ENCODE measurements at regions not wholly inside any gene's neighbourhood (a gene's known extent, or its start where the extent isn't known, plus 50 kb on each side); places are given as distances from the start of the nearest gene placed in this dataset.
"Not testable (repeated sequence)": the region's sequence is repeated elsewhere in the genome, so short reads cannot be mapped to it uniquely, and the experiment has no call there.

DNA sequence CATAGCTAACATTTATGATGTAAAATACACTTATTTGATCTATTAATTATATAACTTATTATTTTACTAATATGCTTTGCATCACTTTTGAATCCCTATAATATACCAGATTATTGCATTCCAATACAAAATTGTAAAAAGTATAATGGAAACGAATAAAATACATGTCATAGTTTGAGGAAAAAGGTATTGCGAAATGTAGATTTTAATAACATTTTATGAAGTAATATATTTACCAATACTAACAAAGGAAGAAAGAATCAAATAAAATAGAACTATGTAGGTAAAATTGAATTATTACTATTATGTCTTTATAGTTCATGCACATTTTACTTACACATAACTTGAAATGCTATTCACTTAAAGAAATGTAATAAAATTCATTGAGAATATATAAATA is 1300.2 kb downstream of the ADGRL3 start:
- DNase-seq, result no peak

DNA sequence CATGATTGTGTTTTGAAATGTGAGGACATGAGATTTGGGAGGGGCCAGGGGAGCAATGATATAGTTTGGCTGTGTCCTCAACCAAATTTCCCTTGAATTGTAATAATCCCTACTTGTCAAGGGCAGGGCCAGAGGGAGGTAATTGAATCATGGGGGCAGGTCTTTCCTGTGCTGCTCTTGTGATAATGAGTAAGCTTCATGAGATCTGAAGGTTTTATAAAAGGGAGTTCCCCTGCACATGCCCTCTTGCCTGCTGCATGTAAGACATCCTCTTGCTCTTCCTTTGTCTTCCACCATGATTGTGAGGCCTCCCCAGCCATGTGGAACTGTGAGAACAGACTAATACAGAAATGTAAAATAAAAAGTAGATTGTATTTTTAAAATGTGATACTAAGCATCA is 1294.9 kb downstream of the ADGRL3 start:
- no peak for DNase-seq

DNA sequence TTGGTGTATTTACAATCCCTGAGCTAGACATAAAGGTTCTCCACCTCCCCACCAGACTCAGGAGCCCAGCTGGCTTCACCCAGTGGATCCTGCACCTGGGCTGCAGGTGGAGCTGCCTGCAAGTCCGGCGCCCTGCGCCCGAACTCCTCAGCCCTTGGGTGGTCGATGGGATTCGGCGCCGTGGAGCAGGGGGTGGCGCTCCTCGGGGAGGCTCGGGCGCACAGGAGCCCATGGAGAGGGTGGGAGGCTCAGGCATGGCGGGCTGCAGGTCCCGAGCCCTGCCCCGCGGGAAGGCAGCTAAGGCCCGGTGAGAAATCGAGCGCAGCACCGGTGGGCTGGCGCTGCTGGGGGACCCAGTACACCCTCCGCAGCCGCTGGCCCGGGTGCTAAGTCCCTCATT is 1291.6 kb downstream of the ADGRL3 start:
- DNase-seq, result not testable (repeated sequence)

DNA sequence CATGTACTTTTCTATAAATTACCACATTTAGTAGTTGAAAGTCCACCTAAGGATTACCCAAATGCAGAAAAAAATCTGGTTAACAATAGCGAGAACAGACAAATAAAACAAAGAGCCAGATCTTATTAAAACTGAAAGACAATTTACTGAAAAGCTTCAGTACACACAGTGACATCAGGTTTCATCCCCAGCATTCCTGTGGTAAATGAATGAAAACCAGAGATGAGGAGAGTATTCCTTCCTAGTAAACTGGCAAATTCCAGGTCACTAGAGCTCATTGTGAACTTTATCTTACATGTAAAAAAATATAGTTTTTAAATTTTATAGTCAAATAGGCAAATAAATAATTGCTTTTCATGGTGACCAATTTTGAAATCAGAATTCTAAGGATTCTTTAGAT is 1290.5 kb downstream of the ADGRL3 start:
- DNase-seq, result no peak

DNA sequence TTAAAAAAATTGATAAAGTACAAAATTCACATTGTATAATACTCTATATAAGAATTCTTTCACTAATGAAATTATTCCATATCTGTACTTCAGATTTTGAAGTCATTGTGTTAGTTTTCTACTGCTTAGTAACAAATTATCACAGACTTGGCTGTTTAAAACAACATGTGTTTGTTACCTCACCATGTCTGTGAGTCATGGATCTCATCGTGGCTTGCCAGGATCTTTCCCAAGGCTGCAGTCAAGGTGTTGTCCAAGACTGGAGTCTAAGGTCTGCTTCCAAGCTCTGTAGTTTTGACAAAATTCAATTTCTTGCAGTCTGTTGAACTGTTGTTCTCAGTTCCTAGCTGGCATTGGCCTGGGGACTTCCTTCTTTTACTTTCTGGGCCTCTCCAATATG is 1286.9 kb downstream of the ADGRL3 start:
- no peak for DNase-seq

DNA sequence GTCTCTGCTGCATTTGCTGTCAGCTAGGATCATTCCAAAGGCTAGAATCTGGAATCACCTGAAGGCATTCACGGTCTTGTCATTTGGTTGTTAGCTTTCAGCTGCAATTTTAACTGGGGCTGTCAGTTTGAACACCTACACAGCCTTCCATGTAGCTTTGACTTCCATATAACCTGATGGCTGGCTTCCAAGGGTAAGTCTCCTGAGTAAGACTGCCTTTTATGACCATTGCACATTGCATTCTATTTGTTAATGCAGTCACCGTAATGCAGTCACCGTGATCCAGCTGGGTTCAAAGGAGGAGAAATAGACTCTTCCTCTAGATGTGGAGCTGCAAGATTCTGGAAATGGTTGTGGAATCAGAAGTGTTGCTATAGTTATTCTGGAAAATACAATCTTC is 1284.2 kb downstream of the ADGRL3 start:
- DNase-seq, result no peak

DNA sequence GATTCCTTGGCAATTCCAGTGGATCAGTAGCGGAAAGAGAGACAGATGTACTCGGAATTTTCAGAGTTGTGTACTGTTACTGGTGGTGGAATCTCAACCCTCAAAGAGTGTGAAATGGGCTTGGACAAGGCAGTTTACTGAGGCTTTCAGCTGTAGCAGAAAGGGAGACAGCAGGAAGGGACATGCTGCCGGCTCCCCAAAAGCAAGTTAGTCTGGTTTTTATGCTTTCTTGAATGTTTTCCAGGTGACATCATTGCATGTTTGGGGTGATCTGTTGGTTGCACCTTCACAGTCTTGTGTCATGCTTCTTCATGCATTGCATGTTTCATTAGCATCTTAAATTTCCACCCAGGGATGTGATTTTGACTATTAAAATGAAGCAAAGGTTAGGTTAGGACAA is 1282.2 kb downstream of the ADGRL3 start:
- no peak for DNase-seq

DNA sequence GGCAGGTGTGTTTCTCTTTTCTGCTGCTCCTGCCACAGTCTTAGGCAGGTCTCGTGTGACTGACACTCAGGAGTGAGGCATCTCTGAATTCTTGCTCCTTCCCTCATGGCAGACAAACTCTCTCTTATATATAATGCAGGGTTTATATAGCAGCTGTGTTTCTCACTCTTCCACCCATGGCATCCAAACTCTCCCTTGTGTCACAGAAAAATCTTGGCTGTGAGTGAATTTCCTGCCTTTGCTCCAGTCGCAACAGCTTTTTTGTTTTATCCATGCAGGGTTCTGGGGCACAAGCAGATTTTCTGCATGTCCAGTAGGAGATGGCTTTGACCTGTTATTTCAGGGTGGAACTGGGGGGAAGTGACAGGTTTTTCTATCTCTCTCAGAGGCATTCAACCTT is 1275.5 kb downstream of the ADGRL3 start:
- DNase-seq, result no peak

DNA sequence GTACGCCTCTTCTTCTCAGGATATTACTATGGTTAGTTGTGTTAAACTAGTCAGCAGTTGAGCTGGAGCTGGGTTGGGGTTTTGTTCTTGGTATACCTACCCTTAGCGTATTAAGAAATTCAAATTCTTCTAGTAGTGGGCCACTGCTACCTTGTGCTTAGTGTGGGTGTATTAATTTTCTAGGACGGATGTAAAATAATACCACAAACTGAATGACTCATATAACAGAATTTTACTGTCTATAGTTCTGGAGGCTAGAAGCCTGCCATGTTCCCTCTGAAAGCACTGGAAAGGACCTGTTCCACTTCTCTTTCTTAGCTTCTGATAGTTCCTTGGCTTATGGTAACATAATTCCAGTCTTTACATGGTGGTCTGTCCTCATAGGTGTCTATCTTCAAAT is 1274.7 kb downstream of the ADGRL3 start:
- no peak for DNase-seq

DNA sequence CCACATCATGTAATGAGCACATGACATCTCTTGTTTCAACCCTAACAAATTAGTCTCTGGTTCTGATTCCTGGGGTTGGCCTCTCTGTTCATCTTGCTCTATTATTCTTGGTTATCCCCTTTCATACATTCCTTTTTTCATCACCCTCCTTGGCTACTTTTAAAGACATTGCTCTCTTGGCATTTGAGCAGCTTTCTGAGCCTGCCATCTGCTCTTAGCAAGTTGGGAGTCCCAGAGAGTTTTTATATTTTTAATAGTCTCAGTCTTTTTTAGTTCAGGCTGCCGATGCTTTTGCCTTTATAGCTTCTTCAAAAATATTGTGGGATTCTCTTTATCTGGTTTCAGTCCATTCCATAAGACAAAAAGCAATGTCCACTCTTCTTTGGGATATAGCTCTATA is 1270.9 kb downstream of the ADGRL3 start:
- DNase-seq, result no peak

DNA sequence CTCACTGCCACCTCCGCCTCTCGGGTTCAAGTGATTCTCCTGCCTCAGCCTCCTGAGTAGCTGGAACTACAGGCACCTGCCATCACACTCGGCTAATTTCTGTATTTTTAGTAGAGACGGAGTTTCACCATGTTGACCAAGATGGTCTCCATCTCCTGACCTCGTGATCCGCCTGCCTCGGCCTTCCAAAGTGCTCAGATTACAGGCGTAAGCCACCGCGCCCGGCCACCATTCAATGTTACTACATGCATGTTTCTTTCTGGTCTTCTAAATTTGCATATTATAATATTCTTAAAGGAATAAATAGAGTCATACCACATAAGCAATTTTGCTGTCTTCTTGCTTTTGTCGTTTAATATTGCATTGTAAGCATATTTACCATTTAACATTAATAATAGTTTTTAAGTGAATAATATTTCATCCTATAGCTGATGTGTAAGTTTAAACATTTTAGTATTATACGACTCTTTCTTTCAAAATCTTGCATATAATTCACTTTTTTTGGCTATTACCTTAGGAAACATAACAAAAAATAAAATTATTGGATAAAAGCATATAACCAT is 1270.4 kb downstream of the ADGRL3 start:
- DNase-seq, result no peak

DNA sequence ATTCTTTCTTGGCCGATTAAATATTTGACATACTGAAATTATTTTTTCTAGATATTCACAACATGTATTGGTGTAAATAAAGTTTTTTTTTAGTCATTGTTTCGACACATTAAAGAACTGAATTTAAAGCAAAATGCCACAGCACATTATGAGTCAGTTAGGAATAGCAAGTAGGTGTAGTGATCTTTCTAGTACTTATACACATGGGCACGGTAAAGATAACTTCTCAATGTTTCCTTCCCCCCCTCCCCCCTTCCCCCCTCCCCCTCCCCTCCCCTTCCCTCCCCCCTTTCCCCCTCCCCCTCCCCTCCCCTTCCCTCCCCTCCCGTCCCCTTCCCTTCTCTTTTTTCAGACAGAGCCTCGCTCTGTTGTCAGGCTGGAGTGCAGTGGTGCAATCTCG is 1269.9 kb downstream of the ADGRL3 start:
- no peak for DNase-seq

DNA sequence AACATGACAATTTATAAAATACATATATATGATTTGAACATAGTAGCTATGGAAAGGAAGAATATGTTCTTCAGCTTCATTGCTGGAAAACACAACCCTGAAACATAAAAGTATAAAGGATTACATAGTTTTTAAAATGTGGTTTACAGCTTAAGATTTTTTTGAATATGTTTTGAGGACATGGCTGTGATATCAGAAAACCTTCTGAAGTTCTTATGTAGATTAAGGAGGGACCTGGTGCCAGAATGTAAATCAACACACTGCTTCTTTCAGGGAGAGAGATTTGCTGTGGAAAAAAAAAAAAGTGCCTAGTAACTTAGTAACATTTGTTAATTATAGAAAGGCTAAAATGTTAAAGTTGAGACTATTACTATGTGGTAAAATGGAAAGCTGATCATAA is 1261.8 kb downstream of the ADGRL3 start:
- no peak for DNase-seq

DNA sequence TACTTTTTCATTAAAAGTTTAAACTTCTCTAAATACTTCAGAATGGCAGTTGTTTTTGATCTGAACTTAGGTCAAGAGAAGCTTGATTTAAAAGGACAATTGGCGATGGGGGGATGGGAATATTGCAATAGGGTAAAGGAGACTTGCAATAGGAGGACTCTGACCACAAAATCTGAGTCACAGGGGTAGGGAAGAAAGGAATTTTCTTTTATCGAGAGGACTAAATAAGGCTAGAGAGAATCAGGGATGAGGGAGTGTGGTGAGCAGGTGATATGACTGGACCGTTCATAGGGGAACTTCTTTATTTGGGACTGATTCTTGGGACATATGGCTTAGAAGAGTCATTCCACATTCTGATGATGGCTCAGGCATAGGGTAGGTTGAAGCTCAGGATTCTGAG is 1260.2 kb downstream of the ADGRL3 start:
- DNase-seq, result no peak

DNA sequence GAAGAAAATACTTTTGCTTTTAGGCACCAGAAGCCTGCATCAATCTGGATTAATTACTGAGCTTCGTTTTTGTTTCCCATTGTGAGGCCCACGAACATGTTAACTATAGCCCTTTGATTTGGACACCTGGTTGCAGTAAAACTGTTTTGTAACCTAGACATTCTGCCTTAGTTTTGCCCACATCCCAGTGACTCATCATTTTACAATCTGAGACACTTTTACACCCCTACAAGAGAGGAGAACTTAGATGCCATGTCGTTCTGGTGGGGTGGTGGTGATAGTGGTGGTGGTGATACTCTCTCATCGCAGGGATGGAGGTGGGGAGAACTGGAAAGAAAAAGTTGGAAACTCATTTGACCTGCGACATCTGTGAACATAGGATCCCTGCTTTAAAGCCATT is 1257.2 kb downstream of the ADGRL3 start:
- DNase-seq, result no peak

DNA sequence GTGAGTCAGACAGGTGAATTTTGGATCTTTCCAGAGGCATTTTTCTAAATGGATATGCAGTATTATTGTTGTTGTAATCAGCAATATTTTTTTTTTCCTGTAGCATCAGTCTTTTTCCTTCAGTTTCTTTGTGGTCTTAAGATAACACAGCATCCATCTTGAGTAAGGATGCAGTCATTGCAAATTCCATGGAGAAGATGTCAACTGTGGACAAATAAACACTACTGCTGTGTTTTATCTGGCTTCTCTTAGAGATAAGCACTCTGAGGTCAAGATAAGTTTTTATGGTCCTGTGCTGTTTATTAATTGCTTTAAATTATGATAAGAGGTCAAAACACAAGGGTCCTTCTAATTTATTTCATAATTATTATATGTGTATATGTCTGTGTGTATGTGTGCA is 1255.7 kb downstream of the ADGRL3 start:
- DNase-seq, result no peak

DNA sequence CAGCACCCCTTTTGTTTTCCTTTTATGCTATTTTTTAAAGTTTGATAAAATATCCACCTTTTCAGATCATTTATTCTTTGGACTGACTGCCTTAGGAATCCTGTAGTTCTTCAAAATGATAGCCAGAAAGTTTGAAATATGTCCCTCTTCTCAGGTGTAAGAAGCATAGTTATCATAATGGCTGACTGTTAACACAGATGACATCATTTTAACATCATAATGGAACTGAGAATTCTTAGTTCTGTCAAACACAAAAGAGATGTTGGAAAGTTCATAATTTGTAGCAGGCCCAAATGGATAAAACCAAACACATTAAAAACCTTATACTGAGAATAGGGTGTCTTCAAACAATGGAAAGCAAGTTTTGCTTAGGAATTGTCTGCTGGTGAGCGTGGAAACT is 1254.4 kb downstream of the ADGRL3 start:
- no peak for DNase-seq

DNA sequence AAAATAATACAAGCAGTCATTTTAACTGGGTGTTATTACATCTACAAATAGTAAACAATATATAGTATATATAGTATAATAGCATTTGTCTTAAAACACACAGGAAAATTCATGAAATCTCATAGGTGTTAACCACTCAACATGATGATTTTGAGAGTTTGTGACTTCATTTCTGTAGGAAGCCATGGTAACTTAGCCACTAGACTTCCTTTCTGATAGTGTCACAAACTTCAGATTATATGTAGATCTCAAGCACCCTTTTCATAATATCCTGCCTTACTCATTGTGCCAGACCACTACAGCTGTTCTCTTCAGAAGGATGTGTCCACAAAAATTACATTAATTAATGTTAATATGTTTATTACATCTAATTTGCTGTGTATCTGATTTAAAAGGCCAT is 1250.6 kb downstream of the ADGRL3 start:
- DNase-seq, result no peak

DNA sequence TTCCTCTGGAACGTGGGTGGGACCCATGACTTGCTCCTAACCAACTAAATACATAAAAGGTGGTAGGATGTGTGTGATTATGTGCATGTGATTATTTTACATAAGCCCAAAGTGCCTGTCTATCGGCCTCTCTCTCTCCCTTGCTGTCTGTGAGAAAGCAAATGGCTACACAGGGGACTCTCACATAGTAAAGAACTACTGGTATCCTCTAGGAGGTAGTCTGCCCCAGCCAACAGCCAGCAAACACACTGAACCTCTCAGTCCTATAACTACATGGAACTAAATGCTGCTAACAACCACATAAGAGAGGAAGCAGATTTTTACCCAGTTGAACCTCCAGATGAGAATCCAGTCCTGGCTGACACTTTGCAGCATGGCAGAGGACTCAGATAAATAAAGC is 1249.4 kb downstream of the ADGRL3 start:
- no peak for DNase-seq

DNA sequence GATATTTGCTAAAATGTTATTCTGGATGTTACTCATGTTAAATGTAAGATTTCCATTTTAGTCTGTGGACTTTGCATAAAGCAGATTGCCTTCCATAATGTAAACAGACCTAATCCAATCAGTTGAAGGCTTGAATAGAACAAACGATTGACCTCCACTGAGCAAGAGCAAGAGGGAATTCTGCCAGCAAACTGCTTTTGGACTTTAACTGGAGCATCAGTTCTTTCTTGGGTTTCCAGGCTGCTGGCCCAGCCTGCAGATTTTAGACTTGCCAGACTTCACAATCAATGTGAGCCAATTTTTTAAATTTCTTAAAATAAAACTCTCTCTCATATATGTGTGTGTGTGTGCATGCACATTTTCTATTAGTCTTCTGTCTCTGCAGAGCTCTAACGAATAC is 1248.8 kb downstream of the ADGRL3 start:
- no peak for DNase-seq

DNA sequence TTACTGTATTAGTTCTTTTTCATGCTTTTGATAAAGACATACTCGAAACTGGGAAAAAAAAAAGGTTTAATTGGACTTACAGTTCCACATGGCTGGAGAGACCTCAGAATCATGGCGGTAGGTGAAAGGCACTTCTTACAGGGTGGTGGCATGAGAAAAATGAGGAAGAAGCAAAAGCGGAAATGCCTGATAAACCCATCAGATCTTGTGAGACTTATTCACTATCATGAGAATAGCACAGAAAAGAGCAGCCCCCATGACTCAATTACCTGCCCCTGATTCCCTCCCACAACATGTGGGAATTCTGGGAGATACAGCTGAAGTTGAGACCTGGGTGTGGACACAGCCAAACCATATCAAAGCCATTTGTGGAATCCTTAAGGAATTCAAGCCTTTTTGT is 1238.9 kb downstream of the ADGRL3 start:
- no peak for DNase-seq

DNA sequence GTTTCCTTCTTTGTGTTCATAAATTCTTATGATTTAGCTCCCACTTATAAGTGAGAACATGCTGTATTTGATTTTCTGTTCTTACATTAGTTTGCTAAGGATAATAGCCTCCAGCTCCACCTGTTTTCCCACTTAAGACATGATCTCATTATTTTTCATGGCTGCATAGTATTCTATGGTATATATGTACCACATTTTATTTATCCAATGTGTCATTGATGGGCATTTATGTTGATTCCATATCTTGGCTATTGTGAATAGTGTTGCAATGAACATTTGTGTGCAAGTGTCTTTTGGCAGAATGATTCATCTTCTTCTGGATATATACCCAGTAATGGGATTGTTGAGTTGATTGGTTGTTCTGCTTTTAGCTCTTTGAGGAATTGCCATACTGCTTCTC is 1234.8 kb downstream of the ADGRL3 start:
- DNase-seq, result no peak

DNA sequence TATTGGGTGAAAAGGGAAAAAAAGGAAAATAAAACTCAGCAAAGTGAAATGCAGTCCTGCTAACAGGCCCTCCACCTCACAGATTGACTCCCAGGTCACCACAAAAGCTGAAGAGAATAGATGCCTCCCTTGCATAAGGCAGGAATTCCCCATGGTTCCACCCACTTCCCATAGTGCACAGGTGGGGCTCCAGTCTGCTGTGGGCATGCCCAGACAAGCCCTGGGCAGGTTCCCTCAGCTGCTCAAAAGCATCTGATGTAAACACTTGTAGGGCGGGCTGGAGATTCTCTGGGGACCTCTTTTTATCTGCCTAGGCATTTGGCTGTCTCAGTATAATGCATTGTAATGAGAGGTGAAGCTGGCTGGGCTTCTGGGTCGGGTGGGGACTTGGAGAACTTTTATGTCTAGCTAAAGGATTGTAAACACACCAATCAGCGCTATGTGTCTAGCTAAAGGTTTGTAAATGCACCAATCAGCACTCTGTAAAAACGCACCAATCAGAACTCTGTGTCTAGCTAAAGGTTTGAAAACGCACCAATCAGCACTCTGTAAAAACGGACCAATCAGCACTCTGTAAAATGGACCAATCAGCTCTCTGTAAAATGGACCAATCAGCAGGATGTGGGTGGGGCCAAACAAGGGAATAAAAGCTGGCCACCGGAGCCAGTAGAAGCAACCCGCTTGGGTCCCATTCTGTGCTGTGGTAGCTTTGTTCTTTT is 1231.5 kb downstream of the ADGRL3 start:
- DNase-seq, result not testable (repeated sequence)

DNA sequence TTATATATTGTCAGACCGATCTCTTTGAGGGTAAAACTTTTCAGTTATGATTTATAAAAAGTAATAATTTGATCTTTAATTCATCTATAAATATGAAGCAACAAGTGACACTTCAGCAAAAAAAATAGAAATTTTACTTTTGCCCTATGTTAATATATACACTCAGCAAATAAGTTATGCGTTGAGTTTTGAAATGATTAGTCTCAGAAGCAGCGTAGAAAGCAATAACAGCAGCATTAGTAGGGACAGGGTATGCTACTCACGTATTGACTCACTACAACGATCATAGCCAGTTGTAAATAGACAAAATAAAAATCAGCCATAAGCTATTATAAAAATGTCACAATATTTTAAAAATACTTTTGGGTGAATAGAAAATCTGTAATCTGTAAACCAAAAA is 1229.2 kb downstream of the ADGRL3 start:
- DNase-seq, result no peak

DNA sequence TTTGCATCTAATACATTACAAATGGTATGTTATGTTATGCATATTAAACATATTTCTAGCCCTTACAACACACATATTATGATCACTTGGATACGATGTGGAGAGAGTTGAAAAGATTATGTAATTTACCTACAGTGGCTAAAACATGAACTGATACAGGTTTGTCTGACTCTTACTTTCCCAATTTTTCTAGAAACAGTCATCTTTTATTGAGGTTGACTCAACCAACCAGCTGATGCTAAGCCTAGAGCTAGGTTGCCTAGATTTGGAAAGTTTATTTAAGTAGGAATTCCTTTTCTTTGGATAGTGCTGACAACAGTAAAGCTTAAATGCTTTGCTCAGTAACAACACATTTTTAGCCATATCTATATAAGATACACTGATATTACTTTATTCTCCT is 1215.1 kb downstream of the ADGRL3 start:
- DNase-seq, result no peak
